NCI-H2227 treated with DMSO at 0.1 percent for 48 hours (cell line): ENCODE measurements at regions not wholly inside any gene's neighbourhood (a gene's known extent, or its start where the extent isn't known, plus 50 kb on each side); places are given as distances from the start of the nearest gene placed in this dataset.

ENCODE experiments used
- DNase-seq: peaks from one replicate; lab custom pipeline; 2025; lab: John Stamatoyannopoulos, UW

GRCh38 chr2:16817305-16818202 is 151.9 kb upstream of the CYRIA start:
- no peak for DNase-seq

GRCh38 chr2:16816522-16816921 is 150.9 kb upstream of the CYRIA start:
- no peak for DNase-seq

DNA sequence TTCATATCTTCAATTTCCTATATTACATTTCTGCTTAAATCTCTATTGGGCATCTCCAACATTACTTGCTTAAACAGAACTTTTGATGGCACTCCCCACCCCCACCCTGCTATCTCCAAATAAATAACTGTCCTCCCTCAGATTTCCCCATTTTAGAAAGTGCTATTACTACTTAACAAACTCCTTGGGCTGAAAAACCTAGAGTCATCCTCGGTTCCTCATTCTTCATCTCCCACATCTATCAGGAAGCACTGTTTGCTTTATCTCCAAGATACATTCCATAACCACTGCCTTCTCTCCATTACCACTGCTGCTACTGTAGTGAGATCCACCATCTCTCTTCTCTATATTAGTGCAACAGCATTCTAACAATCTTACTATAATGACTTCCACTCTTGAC is 150.4 kb upstream of the CYRIA start:
- DNase-seq, result no peak

DNA sequence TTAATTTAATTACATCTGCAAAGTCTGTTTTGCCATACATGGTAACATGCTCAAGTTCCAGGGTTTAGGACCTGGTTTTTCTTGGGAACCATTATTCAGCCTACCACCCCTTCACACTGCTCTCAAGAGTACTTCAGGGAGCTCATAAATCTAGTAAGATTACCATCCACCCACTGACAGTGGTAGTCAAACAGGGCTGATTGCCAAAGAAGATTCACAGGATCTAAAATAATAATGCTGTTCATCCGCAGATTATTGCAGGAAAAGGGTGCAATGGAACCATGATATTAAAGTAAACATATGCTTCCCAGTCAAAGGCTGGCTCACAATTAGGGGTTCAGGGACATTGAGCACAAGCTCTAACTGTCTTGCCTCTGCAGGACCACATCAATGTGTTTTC is 148.0 kb upstream of the CYRIA start:
- no peak for DNase-seq

DNA sequence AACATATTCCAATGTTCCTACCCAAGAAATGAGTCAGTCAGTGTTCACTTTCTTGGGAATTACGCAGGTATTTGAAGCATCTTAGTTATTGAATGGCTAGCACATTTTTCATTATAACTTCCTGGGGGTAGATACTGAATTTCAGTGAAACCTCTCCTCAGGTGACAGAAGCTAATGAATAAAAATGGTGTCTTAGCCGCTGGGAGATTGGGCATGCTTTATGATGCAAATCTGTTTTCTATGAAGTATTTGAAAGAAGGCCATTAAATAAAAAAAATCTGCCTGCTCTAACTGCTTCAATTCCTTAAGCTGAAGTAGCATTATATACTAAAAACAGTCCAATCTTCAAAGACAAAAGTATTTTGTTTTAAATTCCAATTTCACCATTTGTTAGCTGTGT is 132.8 kb upstream of the CYRIA start:
- DNase-seq, result no peak

DNA sequence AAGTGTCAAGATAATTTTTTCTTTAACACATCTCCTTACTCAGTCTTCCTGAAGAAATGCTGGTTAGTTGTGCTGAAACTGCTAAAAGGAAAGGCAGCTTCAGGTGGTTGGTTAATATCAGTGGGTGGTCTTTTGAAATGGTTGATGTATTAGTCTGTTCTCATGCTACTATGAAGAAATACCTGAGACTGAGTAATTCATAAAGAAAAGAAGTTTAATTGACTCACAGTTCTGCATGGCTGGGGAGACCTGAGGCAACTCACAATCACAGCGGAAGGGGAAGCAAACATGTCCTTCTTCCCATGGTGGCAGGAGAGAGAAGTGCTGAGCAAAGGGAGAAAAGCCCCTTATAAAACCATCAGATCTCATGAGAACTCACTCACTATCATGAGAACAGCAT is 125.9 kb upstream of the CYRIA start:
- DNase-seq, result no peak

DNA sequence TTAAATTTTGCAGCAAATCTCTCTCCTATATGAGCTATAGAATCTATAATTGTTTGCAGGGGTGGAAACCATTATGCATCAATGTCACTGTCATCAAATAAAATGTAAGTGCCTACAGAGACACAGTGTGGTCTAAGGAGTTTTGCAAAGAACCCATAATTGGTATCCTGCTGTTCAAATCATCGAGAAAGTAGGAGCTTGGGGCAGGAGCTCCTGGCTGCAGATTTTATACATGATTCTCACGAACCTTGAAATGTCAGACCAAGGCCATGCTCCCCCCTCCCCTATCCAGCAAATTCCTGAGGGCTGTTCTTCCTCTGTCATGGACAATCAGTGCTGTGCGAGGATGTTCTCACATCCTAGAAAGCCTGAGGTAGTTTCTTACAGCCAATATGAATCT is 119.5 kb upstream of the CYRIA start:
- DNase-seq, result peak; percentile 83

DNA sequence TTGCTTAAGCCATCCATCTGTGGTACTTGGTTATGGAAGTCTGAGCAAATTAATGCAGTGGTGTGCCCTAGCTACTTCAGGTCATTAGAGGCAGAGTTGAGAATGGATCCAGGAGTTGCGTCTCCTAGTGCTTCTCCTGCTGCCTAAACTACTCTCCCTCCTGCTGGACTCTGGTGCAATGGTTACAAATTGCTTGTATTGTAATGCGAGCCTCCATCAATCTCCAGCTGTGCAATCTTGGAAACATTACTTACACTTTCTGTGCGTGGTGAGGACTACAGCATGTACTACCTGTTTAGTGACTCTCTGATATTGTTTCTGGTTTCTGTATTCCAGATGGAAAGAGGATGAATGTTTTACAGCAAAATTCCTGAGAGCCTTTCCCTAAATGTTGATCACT is 119.0 kb upstream of the CYRIA start:
- DNase-seq, result no peak

GRCh38 chr2:16777123-16777870 is 111.7 kb upstream of the CYRIA start:
- DNase-seq, result peak; percentile 57

GRCh38 chr2:16775899-16776231 is 110.2 kb upstream of the CYRIA start:
- DNase-seq, result no peak

DNA sequence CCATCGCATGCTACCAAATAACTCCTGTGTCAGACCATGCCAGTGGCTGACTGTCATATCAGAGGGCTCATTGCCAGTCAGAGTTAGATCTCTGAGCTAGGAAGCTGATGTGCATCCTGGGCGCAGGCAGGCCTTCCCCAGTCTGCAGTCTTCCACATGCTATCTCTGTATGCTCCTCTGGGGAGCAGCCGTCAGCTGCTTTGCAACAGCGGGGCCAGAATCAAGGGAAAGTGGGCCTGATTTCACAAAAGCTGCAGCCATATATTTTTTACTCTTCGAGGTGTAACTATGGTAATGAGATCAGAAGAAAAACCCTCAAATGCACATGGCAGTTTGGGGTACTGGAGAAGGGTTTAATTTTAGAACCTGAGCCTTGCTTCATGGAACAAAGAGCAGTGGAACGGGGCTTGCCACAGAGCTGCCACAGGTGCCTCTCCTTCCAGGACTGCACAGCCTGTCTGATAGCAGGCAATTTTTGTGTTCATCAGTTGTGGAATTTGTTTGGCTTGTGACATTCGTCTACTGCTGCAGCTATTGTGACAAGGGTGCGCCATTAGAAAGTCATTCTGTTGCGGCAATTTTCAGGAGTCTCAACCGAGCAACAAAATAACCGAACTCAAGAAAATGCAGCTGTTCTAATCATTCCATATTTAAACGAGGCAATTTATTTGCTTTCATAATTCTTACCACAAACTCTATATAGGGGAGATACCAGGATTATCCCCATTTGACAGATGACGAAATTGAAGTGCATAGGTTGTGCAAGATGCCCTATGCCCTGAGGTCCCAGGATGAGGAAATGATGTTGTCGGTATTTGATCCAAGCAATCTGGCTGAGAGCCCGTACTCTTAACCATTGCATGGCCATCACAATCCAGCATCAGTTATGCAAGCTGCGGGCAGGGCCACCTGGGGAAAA is 109.6 kb upstream of the CYRIA start:
- no peak for DNase-seq

GRCh38 chr2:16774091-16774490 is 108.5 kb upstream of the CYRIA start:
- DNase-seq, result no peak

DNA sequence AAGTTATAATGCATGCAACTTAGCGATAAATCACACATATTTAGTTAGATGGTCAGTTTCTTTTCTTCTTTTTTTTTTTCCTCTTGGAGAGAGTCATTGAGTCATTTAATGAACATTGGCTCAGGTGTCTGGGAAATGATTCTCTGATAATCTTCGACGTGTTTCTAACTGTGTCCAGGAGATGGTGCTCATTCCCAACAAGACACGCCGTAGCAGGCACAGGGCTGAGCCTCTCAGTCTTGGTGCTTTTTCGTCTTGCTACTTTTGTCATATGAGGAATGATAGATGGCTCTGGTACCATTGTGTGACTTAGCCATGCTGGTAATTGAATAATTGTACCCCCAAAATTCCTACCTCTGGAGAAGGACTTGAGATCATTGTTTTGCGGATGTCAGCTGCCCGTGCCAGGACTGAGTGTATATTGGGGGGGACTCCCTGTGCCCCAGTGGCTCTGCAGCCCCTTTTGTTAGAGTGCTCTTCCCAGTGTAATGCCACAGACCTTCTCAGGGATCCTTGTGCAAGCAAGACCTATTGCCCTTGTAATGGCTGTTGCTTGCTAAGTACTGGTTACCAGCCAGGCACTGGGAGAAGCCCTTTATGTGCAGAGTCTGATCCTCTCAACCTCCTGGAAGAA is 107.6 kb upstream of the CYRIA start:
- peak; percentile 74 for DNase-seq

DNA sequence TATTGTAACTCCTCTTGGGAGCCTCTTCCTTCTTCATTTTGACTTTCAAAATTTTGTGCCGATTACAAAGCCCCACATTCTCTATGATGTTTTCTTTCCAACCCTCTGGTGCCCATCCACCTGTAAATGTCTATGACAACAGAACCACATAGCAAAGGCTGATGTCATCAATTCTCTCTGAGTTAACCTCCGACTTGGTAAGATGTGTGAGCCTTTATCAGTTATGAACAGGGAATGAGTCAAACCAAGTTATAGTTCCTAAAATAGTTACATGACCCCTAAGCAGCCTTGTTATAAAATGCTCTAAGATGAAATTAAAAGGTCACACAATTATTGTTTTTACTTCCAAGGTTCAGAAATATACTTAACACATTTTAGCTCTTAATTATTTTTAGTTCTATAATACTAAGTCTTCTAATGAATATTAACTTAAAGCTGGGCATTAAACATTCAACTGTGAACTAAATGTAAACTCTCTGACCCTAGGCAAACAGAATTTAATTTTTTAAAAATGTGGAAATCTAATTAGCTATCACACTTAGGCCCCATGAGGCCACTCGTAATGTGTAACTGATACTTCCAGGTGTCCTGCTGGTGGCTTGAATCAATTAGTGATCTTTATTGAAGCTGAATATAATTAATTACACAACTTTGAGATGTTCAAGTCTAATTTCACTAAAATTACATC is 102.3 kb upstream of the CYRIA start:
- DNase-seq, result no peak

DNA sequence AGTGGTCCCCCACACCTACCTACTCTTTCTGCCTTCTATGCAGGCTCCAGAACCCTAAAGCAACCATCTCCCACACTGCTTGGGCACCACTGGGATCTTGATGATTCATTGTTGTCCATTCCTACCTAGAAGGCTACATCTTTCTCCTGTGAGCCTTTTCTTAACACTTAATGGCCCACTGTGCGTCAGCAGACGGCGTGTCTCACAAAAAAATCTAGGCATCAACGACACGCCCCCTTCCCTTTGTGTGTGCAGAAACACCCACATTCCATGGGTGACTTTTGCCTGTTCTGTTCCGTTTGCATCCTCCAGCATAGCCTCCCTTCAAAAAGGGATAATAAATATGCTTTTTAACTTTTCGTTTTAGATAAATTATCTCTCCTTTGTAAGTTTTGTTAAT is 99.7 kb upstream of the CYRIA start:
- no peak for DNase-seq

DNA sequence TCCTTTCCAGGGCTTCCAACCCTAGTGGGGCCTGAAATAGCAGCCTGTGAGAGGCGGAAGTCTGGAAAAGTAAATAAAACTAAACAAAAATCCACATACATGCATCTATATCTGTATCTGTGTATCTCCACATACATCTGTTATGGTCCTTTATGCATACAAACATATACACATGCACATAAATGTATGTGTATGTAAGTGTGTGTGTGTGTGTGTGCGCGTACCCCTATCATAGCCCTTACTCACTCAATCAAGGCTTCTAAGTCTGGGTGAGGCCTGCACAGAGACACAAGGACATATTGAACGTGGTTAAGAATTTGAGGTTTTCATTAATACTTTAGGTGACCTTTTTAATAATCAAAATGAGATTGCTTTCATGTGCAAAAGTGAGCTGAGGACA is 98.9 kb upstream of the CYRIA start:
- no peak for DNase-seq

DNA sequence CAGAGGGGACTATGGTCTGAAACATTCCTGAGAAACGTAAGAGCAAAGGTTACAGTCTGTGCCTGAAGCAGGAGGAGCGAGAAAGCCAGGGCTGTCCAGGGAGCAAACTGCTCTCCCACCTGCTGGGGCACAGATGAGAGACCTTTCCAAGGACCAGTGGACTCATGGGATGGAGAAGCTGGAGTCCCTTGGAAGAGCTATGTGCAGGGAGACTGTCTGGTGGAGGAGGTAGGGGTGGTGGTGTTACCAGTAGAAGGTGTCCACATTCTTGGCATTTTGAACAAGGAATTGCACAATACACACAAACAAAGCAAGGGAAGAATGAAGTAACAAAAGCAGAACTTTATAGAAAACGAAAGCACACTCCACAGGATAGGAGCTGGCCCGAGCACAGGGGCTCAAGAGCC is 97.9 kb upstream of the CYRIA start:
- no peak for DNase-seq

DNA sequence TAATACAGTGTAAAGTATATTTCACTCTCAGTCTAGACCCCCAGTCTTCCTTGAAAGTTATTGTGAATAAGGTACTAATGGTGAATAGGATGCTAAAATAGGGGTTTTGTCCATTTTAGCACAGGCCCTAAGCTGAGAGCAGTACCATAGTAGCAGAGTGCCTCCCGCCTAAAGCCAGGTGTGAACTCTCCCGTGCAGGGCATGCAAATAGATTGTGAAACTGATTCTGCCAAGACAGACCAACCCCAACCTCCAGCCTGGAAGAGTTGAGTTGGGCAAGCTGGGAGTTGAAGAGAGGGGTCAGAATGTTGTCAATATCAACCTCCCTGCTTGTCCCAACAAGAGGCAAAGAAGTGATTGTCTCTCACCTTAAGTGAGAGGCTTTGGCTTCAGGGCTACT is 97.4 kb upstream of the CYRIA start:
- no peak for DNase-seq

GRCh38 chr2:16760426-16760825 is 94.8 kb upstream of the CYRIA start:
- DNase-seq, result no peak

DNA sequence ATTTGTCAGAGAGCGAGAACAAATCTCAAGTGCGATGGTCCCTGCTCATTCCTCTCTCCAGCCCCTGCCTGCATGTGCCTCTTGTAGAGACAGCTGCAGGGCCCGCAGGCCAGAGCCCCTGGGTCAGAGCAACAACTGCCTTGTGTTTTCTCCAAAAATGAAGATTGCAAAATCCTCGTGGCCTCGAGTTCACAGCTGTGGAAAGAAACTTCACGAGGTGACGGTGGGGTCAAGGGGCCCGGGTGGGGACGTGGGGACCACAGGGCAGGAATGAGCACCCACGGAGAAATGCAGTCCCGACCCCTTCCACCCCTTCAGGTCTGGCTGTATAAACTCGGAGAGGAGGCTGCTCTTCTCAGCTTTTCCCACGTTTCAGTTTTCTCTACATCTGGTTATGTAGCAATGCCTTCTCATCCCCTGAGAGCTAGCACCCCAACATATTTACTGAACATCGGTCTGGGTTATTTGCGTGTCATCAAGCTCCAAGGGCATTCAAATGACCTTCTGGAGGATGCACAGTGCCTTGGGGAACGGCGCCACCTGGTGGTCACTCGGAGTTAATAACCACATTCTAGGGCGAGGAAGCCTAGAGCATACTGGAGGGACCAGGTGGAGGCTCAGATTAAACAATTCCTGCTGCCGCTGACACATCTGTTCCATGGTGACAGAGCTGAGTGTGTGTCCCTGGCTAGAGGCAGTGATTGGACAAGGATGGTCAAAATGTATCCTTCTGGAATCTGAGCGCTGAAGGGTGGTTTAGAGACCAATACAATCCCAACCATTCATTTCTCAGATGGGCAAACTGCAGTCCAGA is 91.4 kb upstream of the CYRIA start:
- peak; percentile 74 for DNase-seq

- no peak for DNase-seq
Measured at GRCh38 chr2:16755442-16755841, 89.8 kb upstream of the CYRIA start.
